ENCODE measurements at regions not wholly inside any gene's neighbourhood (a gene's known extent, or its start where the extent isn't known, plus 50 kb on each side); places are given as distances from the start of the nearest gene placed in this dataset.

- no peak overlapping the region for H3K4me3 ChIP-seq (replicated peaks; ENCODE audit: low read depth, low read length)
- TF ChIP-seq, protein P1, sequence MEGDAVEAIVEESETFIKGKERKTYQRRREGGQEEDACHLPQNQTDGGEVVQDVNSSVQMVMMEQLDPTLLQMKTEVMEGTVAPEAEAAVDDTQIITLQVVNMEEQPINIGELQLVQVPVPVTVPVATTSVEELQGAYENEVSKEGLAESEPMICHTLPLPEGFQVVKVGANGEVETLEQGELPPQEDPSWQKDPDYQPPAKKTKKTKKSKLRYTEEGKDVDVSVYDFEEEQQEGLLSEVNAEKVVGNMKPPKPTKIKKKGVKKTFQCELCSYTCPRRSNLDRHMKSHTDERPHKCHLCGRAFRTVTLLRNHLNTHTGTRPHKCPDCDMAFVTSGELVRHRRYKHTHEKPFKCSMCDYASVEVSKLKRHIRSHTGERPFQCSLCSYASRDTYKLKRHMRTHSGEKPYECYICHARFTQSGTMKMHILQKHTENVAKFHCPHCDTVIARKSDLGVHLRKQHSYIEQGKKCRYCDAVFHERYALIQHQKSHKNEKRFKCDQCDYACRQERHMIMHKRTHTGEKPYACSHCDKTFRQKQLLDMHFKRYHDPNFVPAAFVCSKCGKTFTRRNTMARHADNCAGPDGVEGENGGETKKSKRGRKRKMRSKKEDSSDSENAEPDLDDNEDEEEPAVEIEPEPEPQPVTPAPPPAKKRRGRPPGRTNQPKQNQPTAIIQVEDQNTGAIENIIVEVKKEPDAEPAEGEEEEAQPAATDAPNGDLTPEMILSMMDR (IDR thresholded peaks at IDR 0.05; ENCODE audit: low read length, missing control alignments), result no peak
- DNase-seq (ENCODE audit: low read depth), result no peak
These were observed 283.4 kb downstream of the GRIN2B start for GRCh38 chr12:13697973-13698372.

DNA sequence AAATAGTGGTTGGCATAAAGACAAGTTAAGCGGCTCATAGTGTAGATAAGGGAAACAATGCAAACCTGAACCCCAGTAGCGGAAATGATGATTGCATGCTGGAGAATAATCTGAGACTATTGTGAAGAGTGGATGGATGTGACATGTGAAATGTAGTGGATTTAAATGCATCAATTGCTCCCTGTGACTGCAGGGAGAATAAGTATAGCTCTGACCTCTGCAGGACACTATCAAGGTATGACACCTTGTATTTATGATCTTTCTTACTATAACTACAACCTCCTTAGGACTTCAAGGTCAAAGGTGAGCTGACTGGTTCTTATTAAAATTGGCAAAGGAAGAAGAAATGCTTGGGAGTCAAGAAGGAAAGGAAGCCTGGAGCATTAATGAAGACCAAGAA lies 285.6 kb downstream of the GRIN2B start:
- no peak overlapping the region for H3K4me3 ChIP-seq (replicated peaks; ENCODE audit: low read depth, low read length)
- no peak for DNase-seq (ENCODE audit: low read depth)
- TF ChIP-seq, protein P1 (IDR thresholded peaks at IDR 0.05; ENCODE audit: low read length, missing control alignments), result no peak

DNA sequence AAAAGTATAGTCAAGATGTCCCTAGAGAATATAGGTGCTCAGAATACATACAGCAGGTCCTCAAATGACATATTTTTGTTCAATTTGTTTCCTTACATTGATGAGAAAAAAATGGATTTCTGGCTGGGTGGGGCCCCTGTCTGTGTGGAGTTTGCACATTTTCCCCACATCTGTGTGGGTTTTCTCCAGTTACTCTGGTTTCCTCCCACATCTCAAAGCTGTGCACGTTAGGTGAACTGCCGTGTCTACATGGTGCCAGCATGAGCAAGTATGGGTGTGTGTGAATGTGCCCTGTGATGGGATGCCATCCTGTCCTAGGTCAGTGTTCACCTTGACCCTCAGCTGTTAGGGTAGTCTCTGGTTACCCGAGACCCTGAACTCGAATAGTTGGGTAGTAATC lies 289.1 kb downstream of the GRIN2B start:
- DNase-seq (ENCODE audit: low read depth), result no peak
- TF ChIP-seq, protein P1 (IDR thresholded peaks at IDR 0.05; ENCODE audit: low read length, missing control alignments), result no peak
- H3K4me3 ChIP-seq (replicated peaks; ENCODE audit: low read depth, low read length), result no peak overlapping the region

- TF ChIP-seq, protein P1 (IDR thresholded peaks at IDR 0.05; ENCODE audit: low read length, missing control alignments), result no peak
These were observed 289.8 kb downstream of the GRIN2B start for GRCh38 chr12:13691598-13691997.

GRCh38 chr12:13687633-13688032 lies 293.8 kb downstream of the GRIN2B start:
- no peak for DNase-seq (ENCODE audit: low read depth)
- TF ChIP-seq, protein P1 (IDR thresholded peaks at IDR 0.05; ENCODE audit: low read length, missing control alignments), result no peak
- H3K4me3 ChIP-seq (replicated peaks; ENCODE audit: low read depth, low read length), result no peak overlapping the region

More at GRCh38 chr12:13691598-13691997, 289.8 kb downstream of the GRIN2B start:
- no peak for DNase-seq (ENCODE audit: low read depth)
- no peak overlapping the region for H3K4me3 ChIP-seq (replicated peaks; ENCODE audit: low read depth, low read length)

GRCh38 chr12:13686260-13686659 lies 295.1 kb downstream of the GRIN2B start:
- H3K4me3 ChIP-seq (replicated peaks; ENCODE audit: low read depth, low read length), result no peak overlapping the region
- TF ChIP-seq, protein P1 (IDR thresholded peaks at IDR 0.05; ENCODE audit: low read length, missing control alignments), result no peak
- DNase-seq (ENCODE audit: low read depth), result no peak

DNA sequence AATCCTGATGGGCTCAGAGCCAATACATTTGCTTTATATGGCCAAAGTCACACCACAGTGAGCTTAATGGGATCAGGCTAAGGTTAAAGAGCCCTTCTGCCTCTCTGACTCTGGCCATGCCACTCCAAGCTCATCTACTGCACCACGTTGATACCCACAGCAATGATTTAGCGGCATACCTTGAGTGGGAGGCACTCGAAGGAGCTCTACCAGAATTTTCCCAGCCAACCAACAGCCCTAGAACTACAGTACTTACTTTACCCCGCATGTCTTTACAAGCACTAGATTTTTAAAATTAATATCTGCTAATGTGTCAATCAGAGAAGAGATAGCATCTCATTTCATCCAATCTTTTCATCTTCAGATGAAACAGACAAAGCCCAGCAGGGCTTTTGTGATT lies 300.5 kb downstream of the GRIN2B start:
- TF ChIP-seq, protein P1 (IDR thresholded peaks at IDR 0.05; ENCODE audit: low read length, missing control alignments), result no peak
- no peak for DNase-seq (ENCODE audit: low read depth)
- no peak overlapping the region for H3K4me3 ChIP-seq (replicated peaks; ENCODE audit: low read depth, low read length)
